ENCODE measurements at regions not wholly inside any gene's neighbourhood (a gene's known extent, or its start where the extent isn't known, plus 50 kb on each side); places are given as distances from the start of the nearest gene placed in this dataset.

- no peak for TF ChIP-seq CTCF (conservative IDR thresholded peaks at IDR 0.05; ENCODE audit: control insufficient read depth, insufficient read depth, low read depth, low read length)
- H3K4me3 ChIP-seq (ENCODE audit: control insufficient read depth, low read depth, low read length): no peak overlapping the region
- DNase-seq (ENCODE audit: low read depth): no peak
Measured at GRCh38 chr3:112765531-112765930, 81.1 kb downstream of the CD200R1L start.

- DNase-seq (ENCODE audit: low read depth): no peak
- TF ChIP-seq CTCF (conservative IDR thresholded peaks at IDR 0.05; ENCODE audit: control insufficient read depth, insufficient read depth, low read depth, low read length): no peak
- H3K4me3 ChIP-seq (ENCODE audit: control insufficient read depth, low read depth, low read length): no peak overlapping the region
Measured at GRCh38 chr3:112763258-112763657, 83.4 kb downstream of the CD200R1L start.

GRCh38 chr3:112761062-112761638 is 85.5 kb downstream of the CD200R1L start:
- H3K4me3 ChIP-seq (ENCODE audit: control insufficient read depth, low read depth, low read length): no peak overlapping the region
- peak; percentile 66 for DNase-seq (ENCODE audit: low read depth)
- TF ChIP-seq CTCF (conservative IDR thresholded peaks at IDR 0.05; ENCODE audit: control insufficient read depth, insufficient read depth, low read depth, low read length): no peak

GRCh38 chr3:112759681-112760080 is 87.0 kb downstream of the CD200R1L start:
- no peak for TF ChIP-seq CTCF (conservative IDR thresholded peaks at IDR 0.05; ENCODE audit: control insufficient read depth, insufficient read depth, low read depth, low read length)
- DNase-seq (ENCODE audit: low read depth): no peak
- no peak overlapping the region for H3K4me3 ChIP-seq (ENCODE audit: control insufficient read depth, low read depth, low read length)

GRCh38 chr3:112759210-112759609 is 87.5 kb downstream of the CD200R1L start:
- H3K4me3 ChIP-seq (ENCODE audit: control insufficient read depth, low read depth, low read length): no peak overlapping the region
- no peak for TF ChIP-seq CTCF (conservative IDR thresholded peaks at IDR 0.05; ENCODE audit: control insufficient read depth, insufficient read depth, low read depth, low read length)
- DNase-seq (ENCODE audit: low read depth): no peak

- no peak for DNase-seq (ENCODE audit: low read depth)
- H3K4me3 ChIP-seq (ENCODE audit: control insufficient read depth, low read depth, low read length): no peak overlapping the region
- no peak for TF ChIP-seq CTCF (conservative IDR thresholded peaks at IDR 0.05; ENCODE audit: control insufficient read depth, insufficient read depth, low read depth, low read length)
Measured at GRCh38 chr3:112757197-112757596, 89.5 kb downstream of the CD200R1L start.
